Smooth muscle cell (in vitro differentiated cells): ENCODE measurements at regions not wholly inside any gene's neighbourhood (a gene's known extent, or its start where the extent isn't known, plus 50 kb on each side); places are given as distances from the start of the nearest gene placed in this dataset.

Source experiments
- DNase-seq: peaks from one replicate; lab custom pipeline; 2025; ENCODE audit not compliant: unreplicated experiment; lab: John Stamatoyannopoulos, UW
- H2AFZ ChIP-seq: fragments of 200-600 bp; sonication (generic); 2 replicates; pipeline ENCODE4 v1.6.0; 2016; ENCODE audit warnings: antibody characterized with exemption, low read depth, mild to moderate bottlenecking
- H3F3A ChIP-seq: fragments of 200-600 bp; sonication (generic); 2 replicates; pipeline ENCODE4 v1.6.0; 2017; ENCODE audit warnings: antibody characterized with exemption, low read depth
- H3K27ac ChIP-seq: fragments of 200-600 bp; sonication (generic); 2 replicates; pipeline ENCODE4 v1.5.1; 2016; ENCODE audit warnings: low read depth, mild to moderate bottlenecking
- H3K27me3 ChIP-seq: fragments of 200-600 bp; sonication (generic); 2 replicates; pipeline ENCODE4 v1.6.1; 2016; ENCODE audit warnings: low read depth, mild to moderate bottlenecking
- H3K36me3 ChIP-seq: fragments of 200-600 bp; sonication (generic); 2 replicates; pipeline ENCODE4 v1.5.1; 2016; ENCODE audit warnings: low read depth
- H3K4me1 ChIP-seq: fragments of 200-600 bp; sonication (generic); 2 replicates; pipeline ENCODE4 v1.5.1; 2016; ENCODE audit warnings: low read depth
- H3K4me2 ChIP-seq: fragments of 200-600 bp; sonication (generic); 2 replicates; pipeline ENCODE4 v1.6.0; 2016; ENCODE audit warnings: mild to moderate bottlenecking
- H3K4me3 ChIP-seq: fragments of 200-600 bp; sonication (generic); 2 replicates; pipeline ENCODE4 v1.5.1; 2016; ENCODE audit warnings: mild to moderate bottlenecking
- H3K79me2 ChIP-seq: fragments of 200-600 bp; sonication (generic); 2 replicates; pipeline ENCODE4 v1.6.0; 2016; ENCODE audit warnings: low read depth, mild to moderate bottlenecking
- H3K9ac ChIP-seq: fragments of 200-600 bp; sonication (generic); 2 replicates; pipeline ENCODE4 v1.6.0; 2016; ENCODE audit warnings: low read depth
- H3K9me3 ChIP-seq: fragments of 200-600 bp; sonication (generic); replicated peaks from 2 replicates; pipeline ENCODE4 v1.5.1; 2016; ENCODE audit warnings: low read depth
- H4K20me1 ChIP-seq: fragments of 200-600 bp; sonication (generic); 2 replicates; pipeline ENCODE4 v1.6.0; 2016; ENCODE audit warnings: low read depth
- WGBS: methylation state at CpG from one replicate; pipeline ENCODE4 v1.1.7; 2016; ENCODE audit warnings: low lambda C conversion rate; 5-methylcytosine and 5-hydroxymethylcytosine counted together
- TF ChIP-seq, protein P1 (sequence below): fragments of 200-600 bp; sonication (generic); IDR thresholded peaks from 2 replicates; pipeline ENCODE4 v1.5.1; 2017; ENCODE audit warnings: borderline replicate concordance, mild to moderate bottlenecking, antibody characterized with exemption; ENCODE audit not compliant: insufficient read depth, poor library complexity, severe bottlenecking

DNA sequence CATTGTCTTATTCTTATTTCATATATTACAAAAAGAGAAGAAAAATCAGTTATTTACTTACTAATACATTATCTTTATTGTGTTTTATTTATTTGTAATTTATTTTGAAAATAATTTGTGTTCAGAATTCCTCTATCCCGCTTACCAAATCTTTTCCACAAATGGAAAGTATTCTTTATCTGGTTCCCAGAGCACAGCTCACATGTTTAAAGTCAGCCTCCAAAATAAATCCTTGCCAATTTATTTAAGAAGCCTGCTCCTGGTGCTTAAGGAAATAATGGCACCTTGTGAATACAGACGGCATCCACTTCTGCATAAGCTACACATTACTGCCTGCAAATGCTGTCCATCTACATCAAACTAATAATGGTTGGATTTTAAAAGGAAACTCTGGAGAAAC is 435.4 kb downstream of the MTRR start:
- Histone ChIP-seq H3K9me3 (no peaks in the 10 kb centered on the region), H4K20me1 (no peaks in the 10 kb centered on the region), H3K36me3 (no peaks in the 10 kb centered on the region), H3K4me1 (no peaks in the 10 kb centered on the region), H3K9ac (no peak overlapping the region), H2AFZ (no peak overlapping the region), H3K79me2 (no peaks in the 10 kb centered on the region), H3K4me3 (no peak overlapping the region), H3K4me2 (no peak overlapping the region), H3F3A (no peaks in the 10 kb centered on the region), H3K27ac (no peak overlapping the region), H3K27me3 (no peaks in the 10 kb centered on the region)
- TF ChIP-seq, protein P1, sequence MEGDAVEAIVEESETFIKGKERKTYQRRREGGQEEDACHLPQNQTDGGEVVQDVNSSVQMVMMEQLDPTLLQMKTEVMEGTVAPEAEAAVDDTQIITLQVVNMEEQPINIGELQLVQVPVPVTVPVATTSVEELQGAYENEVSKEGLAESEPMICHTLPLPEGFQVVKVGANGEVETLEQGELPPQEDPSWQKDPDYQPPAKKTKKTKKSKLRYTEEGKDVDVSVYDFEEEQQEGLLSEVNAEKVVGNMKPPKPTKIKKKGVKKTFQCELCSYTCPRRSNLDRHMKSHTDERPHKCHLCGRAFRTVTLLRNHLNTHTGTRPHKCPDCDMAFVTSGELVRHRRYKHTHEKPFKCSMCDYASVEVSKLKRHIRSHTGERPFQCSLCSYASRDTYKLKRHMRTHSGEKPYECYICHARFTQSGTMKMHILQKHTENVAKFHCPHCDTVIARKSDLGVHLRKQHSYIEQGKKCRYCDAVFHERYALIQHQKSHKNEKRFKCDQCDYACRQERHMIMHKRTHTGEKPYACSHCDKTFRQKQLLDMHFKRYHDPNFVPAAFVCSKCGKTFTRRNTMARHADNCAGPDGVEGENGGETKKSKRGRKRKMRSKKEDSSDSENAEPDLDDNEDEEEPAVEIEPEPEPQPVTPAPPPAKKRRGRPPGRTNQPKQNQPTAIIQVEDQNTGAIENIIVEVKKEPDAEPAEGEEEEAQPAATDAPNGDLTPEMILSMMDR: no peak
- 80% methylated on average over 2 of the region's 2 CpGs for WGBS
- DNase-seq: no peak

DNA sequence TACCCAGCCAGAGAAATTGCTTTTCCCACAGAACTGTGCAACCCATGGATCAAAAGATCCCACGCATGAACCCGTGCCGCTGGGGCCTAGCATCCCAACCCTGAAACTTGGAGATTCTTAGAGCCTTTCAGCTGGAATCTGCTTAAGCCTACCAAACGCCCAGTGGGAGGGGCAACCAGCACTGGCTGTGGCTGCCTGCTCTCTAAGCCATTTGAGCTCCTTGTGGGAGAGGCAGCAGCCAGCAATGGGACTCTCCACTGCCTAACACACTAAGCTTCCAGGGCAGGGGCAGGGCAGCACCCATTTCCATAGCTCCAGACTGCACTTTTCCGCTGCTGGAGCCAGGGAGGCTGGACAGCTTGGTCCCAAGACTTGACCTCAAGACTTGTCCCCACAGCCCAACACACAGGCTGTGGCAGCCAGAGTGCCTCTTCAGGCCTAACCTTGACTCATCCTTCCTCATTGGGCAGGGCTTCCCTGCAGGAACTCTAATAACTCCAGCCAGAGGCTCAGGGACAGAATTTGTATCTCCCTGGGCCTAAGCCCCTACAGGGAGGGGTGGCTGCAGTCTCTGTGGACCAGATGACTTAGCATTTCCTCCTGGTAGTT is 437.4 kb downstream of the MTRR start:
- 76% methylated on average over 5 of the region's 5 CpGs for WGBS
- H3K4me1 ChIP-seq: no peaks in the 10 kb centered on the region
- H3K4me2 ChIP-seq: no peak overlapping the region
- no peak for DNase-seq
- H3K79me2 ChIP-seq: no peaks in the 10 kb centered on the region
- H3F3A ChIP-seq: no peaks in the 10 kb centered on the region
- no peaks in the 10 kb centered on the region for H3K27me3 ChIP-seq
- no peak overlapping the region for H2AFZ ChIP-seq
- TF ChIP-seq, protein P1: no peak
- H3K36me3 ChIP-seq: no peaks in the 10 kb centered on the region
- no peak overlapping the region for H3K9ac ChIP-seq
- H3K4me3 ChIP-seq: no peak overlapping the region
- no peaks in the 10 kb centered on the region for H4K20me1 ChIP-seq
- no peaks in the 10 kb centered on the region for H3K9me3 ChIP-seq
- H3K27ac ChIP-seq: no peak overlapping the region

DNA sequence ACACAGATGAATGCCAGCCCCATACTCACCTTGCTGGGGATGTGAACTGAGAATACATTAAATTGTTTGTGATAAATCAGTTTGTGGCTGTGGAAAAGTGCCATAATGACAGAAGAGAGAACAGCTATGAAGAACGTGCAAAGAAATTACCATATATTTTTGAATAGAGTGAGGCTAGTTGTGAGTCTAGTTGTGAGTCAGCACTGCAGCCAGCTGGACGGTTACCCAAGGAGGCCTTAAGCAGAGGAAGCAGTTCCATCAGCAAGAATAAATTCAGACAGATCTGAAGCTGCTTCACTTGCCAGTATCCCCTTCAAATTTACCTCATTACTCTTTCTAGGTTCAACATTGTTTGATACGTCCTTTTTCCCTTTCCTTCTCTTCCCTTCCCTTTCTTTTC is 446.0 kb downstream of the MTRR start:
- DNase-seq: no peak
- 61% methylated on average over 3 of the region's 3 CpGs for WGBS
- no peak overlapping the region for H2AFZ ChIP-seq

More for the DNA sequence above, 446.0 kb downstream of the MTRR start:
- Histone ChIP-seq H4K20me1 (no peaks in the 10 kb centered on the region), H3F3A (no peaks in the 10 kb centered on the region), H3K4me3 (no peak overlapping the region), H3K9me3 (no peaks in the 10 kb centered on the region), H3K9ac (no peak overlapping the region), H3K79me2 (no peaks in the 10 kb centered on the region), H3K27me3 (no peaks in the 10 kb centered on the region), H3K36me3 (no peaks in the 10 kb centered on the region), H3K27ac (no peak overlapping the region), H3K4me2 (no peak overlapping the region), H3K4me1 (no peaks in the 10 kb centered on the region)
- TF ChIP-seq, protein P1: no peak
